Inflammatory macrophage treated with lipopolysaccharide for 4 hours (primary cell): ENCODE measurements at regions not wholly inside any gene's neighbourhood (a gene's known extent, or its start where the extent isn't known, plus 50 kb on each side); places are given as distances from the start of the nearest gene placed in this dataset.

Source experiments
- DNase-seq: peaks from one replicate; pipeline ENCODE4 v3.0.0-alpha.2; 2020

GRCh38 chr12:85693093-85693665 is 143.0 kb downstream of the RASSF9 start:
- DNase-seq, result no peak

GRCh38 chr12:85695097-85695715 is 141.0 kb downstream of the RASSF9 start:
- DNase-seq, result no peak

DNA sequence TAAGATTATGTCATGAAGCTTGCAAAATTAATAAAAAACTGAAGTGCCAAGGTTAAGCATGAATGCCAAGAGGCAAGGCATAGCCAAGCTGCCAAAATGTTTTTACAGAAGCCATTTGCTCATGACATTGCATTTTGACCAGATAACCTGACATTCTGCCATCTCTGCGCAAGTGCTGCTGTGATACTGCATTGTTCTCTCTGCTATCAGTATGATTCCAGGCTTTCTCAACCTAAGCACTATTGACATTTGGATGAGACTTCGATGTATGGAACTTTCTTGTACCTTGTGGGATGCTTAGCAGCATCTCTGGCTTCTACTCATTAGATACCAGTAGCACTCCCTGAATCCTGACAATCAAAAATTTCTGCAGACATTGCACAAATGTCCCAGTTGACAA is 139.2 kb downstream of the RASSF9 start:
- no peak for DNase-seq

DNA sequence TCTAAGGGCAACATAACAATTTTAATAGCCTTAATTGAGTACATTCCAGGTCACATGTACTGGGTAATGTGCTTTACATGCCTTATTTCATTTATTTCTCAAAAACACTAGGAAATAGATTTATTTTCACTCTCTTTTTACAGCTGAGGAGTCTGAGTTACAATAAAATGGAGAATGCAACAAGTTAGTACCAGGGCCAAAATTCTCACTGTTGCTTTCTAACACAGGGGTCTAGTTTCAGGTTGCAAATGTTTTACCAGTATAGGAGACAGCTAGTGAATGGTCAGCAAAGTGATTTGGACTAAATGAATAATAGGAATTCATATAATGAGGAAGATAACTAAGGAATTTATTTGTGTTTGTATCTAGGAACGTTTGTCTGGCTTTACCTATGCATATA is 137.3 kb downstream of the RASSF9 start:
- no peak for DNase-seq

GRCh38 chr12:85708775-85709174 is 127.4 kb downstream of the RASSF9 start:
- no peak for DNase-seq

DNA sequence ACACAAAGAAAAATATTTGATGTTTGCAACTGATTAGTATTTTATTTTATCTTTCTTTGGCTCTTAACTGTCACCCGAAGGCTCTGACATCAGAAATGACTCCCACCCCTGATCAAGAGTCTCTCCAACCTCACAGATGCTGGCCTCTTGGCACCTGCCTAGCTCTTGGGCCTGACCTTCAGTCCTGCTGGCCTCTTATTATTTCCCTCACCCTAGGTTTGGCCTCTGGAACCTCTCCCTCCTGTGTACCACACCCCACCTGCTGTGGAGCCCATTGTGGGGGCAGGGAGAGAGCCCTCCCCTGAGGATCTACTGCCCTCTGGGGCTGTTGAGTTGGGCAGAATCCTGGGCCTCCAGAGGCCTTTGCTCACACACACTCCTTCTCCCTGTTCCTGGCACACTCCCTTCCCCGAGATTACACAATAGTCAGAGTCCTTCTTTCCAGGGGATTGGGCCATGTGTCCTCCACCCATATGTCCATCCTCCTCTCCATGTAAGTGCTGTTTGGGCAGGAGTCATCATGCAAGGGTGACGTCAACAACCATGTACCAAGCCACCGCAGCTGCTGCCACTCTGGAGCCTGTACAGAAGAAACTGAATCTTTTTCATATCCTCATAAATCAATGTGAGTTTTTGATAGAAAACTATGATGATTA is 124.3 kb downstream of the RASSF9 start:
- DNase-seq, result no peak

DNA sequence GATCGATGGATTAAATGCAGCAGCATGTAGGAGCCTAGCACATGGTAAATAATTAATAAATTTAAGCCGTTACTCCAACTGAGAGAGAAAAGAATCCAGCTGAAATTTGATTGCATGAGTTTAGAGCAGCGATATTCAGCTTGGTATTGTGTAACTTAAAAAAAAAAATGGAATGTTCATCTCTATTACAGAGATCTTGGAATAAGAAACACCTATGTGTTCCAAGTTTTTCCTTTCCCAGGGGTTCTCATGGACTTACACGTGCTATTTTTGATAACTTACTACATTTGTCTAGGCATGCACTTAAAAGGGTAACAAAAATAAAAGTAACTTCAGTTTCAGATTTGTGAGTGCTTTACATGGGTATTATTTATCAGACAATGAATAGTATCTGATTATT is 122.8 kb downstream of the RASSF9 start:
- DNase-seq, result no peak

GRCh38 chr12:85714425-85714824 is 121.8 kb downstream of the RASSF9 start:
- DNase-seq, result no peak

- no peak for DNase-seq
Measured at GRCh38 chr12:85720308-85721033, 115.7 kb downstream of the RASSF9 start.

DNA sequence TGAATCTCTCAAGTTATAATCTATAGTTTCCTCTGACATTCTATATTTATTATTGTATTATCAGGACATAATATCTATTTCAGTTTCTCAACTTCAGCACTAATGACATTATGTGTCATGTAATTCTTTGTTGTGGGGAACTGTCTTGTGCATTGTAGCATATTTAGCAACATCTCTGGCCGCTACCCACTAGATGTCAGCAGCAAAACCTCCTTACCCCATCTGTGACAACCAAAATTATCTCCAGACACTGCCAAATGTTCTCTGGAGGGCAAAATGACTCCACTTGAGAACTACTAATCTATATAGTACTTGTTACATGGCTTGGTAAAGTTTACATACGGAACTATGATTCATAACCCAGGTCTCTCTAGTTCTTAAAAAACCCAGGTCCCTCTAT is 110.2 kb downstream of the RASSF9 start:
- DNase-seq, result no peak

GRCh38 chr12:85733221-85733840 is 102.9 kb downstream of the RASSF9 start:
- peak; percentile 0 for DNase-seq

DNA sequence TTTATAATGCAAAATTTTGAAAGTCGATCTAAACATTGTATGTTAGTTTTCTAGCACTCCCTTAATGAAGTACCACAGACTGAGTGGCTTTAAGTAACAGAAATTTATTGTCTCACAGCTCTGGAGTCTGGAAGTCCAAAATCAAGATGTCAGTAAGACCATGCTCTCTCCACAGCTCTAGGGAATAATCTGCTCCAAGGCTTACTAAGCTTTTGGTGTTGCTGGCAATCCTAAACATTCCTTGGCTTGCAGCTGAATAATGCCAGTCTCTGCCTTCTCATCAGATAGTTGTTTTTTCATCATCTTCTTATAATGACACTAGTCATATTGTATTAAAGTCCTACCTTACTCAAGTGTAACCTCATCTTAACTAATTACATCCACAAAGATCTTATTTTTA is 102.2 kb downstream of the RASSF9 start:
- DNase-seq, result no peak

DNA sequence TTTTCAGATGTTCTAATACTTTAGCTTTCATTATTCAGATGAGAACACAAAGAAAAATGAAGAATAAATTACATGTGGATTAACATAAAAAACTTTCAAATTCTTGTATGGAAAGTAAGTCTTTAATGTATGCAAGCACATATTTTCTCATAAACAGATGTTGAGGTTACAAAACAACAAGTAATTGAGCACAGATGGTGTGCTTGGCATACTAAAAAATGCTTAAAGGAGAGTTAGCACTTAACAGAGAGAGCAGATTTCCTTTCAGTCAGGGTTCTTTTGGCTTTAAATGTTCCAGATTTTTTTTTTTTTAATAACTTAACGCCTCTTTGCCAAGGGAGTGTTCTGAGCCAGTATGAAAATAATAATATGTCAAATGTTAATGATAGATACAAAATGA is 96.0 kb downstream of the RASSF9 start:
- no peak for DNase-seq

DNA sequence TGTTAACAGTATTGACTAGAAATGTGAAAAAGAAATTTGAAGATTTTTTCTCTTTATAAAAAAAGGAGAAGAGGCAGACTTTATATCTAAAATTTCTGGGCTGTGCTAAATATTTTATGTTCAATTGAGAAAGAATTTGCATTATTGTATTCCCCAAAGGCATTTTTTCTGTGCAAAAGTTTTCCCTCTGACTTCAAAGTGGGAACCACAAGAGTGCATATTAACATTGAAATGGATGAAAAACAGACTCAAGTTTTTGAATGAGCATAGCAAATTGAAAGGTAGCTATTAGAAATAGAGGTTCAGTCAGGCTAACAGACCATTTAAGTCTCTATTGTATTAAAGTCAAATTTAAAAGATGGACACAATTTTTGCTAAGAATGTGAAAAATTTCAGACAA is 95.2 kb downstream of the RASSF9 start:
- DNase-seq, result no peak

DNA sequence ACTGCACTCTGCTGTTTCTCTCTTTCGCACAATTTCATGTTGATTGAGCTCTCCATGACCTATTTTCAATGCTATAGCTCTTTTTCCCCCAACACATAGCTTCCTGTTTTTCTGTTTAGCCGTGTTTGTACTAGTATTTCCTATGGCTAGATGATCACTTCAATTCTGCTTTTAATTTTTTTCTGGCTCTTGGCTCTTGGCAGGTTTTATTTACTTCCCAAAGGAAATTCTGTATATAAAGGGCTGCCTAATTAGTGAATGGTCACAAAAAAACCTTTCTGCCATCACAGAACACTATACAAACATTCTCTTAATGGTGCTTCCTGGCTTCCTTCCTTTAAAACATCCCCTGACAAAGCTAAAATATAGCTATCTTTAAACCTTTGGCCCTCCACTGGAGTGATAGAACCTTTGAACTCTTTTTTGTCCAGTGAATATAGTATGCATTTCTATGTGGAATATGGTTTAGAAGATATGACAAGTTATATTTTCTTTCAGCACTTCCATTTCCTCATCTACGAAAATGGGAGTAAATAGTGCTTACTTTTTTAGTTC is 88.2 kb downstream of the RASSF9 start:
- no peak for DNase-seq
